ENCODE measurements at regions not wholly inside any gene's neighbourhood (a gene's known extent, or its start where the extent isn't known, plus 50 kb on each side); places are given as distances from the start of the nearest gene placed in this dataset.
A peak's percentile ranks its signal among the peaks of the same experiment; 100 is the strongest.

DNA sequence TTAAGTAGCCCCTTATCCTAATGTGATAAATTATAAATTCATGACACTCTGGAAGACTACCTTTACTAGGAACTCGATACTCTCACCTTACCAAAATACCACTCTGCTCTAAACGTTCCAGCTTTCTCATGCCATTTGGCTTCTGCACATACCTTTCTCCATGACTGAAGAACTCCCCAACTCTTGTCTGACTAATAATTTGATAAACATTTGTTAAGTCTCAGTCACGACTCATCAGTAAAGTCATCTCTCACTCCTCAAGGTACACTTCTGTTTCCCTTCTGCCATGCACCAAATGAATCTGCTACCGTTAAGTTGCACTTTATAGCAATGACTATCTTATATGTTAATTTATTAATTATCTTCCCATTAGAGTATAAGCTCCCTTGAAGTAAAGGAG, 498.3 kb upstream of the NOVA1 start:
- DNase-seq = no peak

DNA sequence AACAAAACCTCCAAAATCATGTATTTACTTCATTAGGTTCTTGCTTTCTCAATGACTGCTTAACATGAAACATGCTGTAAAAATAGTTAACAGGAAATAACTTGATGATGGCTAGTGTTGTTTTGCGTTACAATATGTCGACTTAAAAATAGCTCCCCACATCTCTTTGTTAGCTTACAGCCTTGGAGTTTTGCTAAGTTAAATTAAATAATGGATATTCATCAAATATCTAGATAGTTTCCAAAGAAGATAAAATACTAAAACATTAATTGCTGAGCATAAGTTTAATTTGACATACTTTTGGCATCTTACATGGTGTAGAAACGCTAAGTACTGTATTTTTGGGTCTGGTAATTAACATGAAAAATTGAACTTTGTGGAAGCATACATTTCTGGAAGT, 500.6 kb upstream of the NOVA1 start:
- no peak for DNase-seq

DNA sequence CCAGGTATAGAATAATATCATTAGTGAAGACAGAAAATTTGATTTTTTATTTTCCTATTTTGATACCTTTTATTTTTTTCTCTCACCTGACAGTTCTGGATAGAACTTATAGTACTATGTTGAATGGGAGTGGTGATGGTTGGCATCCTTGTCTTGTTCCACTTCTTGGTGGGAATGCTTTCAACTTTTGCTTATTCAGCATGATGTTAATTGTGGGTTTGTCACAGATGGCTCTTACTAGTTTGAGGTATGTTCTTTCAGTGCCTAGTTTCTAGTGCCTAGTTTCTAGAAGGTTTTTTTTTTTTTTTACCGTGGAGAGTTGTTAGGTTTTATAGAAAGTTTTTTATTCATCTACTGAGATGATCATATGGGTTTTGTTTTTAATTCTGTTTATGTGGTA, 516.3 kb upstream of the NOVA1 start:
- no peak for DNase-seq

DNA sequence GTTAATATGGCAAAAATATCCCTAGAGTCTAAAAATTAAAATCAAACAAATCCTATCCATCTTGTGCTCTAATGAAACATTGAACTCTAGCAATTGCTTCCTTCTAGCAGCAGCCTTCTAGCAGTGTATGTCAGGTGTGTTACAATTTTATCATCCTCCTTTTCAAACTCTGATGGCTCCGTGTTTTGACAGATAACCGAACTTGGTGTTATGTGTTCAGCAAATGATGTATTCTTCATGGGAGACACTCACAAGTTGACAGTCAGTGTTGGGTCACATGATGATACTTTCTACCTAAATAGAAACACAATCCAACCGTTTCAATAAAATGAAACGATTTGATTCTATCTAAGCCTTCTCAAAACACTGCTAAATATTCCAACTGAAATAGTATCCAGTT, 525.3 kb upstream of the NOVA1 start:
- DNase-seq = no peak

DNA sequence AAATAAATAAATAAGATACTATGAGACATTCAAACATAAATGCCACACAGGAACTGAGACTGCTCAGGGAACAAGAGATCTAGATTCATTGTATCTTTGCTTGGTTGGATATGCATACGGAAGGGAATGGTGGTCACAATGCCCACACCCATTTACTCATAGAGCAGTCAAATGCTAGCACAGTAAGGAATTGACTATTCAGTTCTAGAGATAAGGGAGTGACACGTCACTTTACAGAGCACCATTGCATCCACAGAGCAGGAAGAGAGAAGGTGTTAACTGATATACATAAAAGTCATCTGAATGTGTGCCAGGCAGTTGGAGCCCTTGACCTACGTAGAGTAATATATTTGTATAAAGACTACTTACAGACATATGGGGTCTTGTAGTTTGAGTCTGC, 530.0 kb upstream of the NOVA1 start:
- DNase-seq = no peak

DNA sequence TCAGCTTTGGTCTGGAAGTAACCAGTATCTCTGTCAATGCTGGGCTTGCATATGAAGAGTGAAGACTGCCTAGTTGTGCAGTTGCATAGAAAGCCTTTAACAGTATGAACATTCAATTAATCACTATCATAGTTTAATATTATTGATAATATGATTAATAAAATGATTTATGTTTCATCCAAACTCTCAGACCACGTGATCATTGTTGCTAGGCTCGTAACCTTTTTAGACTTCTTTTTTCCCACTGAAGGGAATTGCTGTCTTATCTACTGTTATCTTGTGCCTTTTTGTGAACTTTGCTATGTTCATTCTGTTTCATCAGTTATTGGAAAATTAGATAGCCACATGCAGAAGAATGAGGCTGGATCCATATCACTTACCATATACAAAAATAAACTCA, 536.4 kb upstream of the NOVA1 start:
- DNase-seq = no peak

DNA sequence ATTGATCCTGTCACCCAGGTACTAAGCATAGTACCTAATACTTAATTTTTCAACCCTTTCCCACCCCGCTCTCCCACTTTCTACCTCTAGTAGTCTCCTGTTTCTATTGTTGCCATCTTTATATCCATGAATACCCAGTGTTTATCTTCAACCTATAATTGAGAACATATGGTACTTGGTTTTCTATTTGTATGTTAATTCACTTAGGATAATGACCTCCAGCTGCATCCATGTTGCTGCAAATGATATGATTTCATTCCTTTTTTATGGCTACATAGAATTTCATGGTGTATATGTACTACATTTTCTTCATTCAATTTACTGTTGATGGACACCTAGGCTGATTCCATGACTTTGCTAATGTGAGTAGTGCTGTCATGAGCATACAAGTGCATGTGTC, 547.3 kb upstream of the NOVA1 start:
- DNase-seq = no peak

DNA sequence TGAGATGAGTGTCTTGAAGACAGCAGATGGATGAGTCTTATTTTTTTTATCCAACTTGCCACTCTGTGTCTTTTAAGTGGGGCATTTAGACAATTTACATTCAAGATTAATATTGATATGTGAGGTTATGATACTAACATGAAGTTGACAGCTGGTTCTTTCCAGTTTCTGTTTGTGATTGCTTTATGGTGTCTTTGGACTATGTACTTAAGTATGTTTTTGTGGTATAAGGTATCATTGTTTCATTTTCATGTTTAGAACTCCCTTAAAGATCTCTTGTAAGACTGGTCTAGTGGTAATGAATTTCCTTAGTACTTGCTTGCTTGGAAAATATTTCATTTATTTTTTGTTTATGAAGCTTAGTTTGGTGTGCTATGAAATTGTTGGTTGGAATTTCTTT, 550.3 kb upstream of the NOVA1 start:
- DNase-seq = no peak

DNA sequence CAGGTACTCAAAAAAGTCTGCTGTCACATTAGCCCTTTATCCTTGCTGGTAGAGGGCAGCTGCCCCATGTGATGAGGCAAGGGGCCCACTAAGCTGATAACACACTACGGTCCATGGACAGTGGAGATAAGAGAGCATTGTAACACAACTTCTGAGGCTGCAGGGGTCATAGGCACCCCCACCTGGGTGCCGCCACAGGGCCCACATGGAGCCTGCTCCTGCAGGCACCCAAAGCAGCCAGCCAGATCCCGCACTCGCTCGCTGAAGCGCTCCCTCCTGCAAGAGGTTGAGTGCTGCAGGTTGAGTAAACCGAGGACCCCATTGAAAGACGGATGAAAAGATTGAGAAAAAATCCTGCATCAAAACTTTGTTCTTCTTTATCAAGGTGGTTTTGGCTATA, 566.3 kb upstream of the NOVA1 start:
- no peak for DNase-seq

DNA sequence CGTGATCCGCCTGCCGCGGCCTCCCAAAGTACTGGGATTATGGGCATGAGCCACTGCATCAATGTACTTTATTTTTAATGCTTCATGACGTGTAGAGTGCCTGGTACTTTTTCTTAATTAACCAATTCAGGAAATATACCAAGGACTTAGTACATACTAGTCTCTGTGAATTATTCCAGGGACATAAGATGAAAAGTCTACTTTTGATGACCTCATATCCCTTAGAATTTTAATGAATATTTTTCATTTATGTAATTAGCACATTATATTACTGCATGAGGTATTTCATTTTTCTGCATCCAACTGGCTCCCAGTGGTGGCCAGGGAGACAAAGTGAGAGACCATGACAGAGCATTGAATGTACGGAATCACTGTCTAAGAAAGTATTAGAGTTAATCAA, 577.7 kb upstream of the NOVA1 start:
- DNase-seq = no peak

DNA sequence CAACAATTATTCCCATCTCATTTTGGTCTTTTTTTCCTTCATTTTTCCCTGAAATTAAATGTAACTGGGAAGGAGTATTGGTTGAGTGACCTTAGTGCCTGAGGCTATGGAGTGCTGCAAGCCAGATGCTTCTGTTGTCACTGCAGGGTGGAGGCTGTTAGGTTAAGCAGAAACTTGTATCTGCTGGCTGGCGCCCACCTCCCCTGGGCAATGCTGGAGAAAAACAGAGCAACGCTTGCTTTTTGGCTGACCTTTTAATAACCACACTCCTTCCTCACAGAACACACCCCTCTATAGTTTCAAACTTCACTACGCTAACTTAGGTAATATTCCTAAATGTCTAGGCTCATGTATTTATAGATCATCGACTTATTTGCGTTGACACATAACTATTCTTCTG, 583.5 kb upstream of the NOVA1 start:
- no peak for DNase-seq

DNA sequence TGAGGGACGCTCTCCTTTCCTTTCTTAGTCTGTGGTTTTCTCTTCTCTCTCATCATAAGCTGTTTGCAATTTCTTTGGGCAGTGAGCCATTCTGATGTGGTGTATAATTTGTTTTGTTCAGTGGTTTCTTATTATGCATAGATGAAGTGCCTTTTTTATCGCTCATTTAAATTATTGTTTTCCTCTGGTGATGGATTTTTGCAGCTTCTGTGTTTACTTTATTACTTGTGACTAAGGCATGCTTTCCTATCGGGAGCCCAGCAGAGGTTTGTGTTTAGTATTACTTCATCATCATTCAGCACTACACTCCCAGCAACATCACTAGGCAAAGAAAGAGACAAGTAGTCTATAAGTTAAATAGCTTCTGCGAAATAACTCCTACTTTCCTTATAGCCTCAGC, 586.6 kb upstream of the NOVA1 start:
- peak; percentile 39 for DNase-seq

DNA sequence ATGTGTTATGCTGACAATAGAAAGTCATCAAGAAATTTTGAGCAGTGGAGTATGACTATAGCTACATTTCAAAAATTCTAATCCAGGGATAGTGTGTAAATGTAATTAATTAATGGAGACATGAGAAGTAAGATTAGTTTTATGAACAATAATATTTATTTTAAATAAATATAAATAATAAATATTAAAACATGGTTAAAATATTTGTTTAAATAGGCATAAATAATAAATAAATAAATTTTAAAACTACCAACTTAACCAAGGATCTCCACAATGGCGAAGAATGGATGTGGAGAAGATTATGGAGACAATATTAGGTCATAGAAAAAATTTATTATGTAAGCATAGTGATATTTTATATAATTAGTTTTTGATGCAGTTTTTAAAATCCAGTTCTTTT, 588.2 kb upstream of the NOVA1 start:
- no peak for DNase-seq

DNA sequence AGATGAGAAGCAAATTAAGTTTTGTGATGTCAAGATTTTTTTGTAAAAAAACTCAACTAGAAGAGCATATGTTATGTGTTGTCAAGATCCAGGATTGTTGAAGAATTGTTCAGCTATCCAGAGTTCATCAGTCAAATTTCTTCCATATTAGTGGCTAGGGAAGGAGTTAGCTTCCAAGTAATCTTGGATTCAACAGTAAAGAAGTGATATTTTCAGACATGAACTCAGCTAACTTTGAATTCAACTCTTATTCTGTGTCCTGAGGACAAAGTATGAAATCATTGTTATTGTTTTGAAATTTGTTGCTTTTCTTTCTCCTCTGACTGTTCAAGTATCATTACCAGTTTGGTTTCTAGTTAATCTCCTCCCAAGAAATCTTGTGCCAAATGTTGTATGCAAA, 589.3 kb upstream of the NOVA1 start:
- DNase-seq = no peak

DNA sequence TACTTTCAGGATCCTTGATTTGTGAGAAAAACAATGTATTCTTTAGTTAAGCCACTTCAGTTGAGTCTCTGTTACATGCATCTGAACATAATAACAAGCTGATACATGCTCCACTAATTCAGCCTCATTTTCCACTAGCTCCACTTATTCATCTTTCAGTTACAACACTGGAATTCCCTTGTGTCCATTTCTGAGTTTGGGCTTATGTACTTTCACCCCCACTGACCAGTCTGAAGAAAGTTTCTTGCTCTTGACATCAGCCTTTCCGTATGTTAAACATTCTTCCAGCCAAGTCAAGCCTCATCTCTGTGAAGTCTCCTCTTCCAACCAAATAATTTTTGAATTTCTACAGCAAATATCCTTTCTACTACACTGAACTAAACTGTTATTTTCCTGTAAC, 592.5 kb upstream of the NOVA1 start:
- DNase-seq = peak; percentile 6

DNA sequence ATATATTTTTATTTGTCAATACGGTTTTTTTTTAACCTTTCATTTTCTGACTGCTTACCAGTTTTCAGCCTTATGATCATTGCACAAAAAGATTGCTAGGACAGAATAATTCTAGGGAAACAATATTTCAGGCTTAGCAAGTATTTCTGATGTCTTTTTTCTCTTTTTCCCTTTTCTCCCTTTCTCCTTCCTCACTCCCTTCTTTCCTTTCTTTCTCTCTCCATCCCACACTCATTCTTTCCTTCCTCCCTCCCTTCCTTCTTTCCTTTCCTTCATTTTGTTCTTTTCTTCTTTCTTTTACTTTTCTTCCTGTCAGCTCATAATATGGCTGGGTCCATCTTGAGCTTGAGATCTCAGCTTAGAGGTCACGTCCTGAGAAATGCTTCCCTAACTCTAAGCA, 601.4 kb upstream of the NOVA1 start:
- DNase-seq = no peak

DNA sequence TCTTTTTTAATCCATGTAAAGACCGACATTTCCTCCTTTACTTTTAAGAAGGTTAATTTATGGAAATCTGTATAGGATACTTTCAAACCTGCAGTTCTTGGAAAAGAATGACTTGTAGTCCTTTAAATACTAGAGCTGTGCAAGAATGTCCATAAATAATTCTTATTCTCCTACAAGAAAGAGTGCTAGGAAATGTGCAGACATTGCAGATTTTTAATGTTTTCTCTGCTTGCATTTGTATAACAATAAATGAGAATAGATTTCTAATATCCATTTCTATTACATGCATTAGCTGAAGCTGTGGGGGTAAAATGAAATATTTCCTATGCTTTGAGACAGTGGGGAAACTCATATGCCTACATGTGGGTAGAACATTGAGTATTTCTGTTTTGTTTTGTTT, 607.2 kb upstream of the NOVA1 start:
- no peak for DNase-seq

DNA sequence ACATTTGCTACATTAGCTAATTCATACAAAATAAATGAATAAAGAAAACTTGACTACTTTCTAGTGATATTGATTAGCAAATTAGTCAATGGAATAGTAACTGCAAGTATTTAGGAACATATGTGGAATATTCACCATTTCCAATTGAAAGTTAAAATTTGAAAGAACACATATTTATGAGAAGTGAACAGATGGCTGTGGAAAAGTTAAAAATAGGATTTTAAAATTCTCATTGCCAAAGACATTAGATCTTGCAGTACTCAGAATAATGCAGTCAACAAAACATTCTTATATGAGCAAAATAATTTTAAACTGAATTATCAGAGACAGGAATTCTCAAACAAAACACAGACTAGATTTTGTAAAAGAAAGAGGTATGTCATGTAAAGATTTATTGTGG, 613.9 kb upstream of the NOVA1 start:
- DNase-seq = no peak

DNA sequence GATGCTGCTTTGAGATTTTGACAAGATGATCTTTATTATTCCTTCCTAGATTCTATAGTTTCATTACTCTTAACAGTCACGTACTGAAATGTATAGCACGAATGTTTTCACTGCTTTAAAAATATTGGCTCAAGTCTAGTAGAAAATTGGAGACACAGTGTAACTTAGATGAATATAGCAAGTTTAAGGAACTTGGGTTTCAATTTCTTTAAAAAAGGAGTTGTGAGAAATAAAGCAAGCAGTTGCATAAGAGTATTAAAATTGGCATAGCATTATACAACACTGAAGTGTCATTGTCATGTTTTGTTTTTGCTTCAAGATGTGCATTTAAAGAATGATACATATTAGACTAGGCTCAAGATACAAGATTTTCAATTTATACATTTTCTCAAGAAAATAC, 624.8 kb upstream of the NOVA1 start:
- no peak for DNase-seq

DNA sequence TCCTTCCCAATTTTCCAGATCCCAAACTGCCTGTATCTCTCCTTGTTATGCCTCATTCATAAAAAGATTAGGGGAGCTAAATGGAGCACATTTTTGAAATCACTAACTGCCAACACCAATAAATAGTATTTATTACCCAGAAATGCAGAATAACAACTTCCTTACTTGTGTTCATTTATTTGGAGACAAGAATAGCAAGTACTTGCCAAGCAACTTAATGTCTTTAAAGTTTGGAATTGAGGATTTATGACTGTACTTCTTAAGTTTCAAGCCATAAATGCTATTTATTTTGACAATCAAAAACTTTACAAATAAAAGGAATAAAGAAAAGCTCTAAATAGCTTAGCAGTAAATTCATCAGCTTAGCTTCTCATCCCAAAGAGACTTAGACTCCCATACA, 626.1 kb upstream of the NOVA1 start:
- no peak for DNase-seq

DNA sequence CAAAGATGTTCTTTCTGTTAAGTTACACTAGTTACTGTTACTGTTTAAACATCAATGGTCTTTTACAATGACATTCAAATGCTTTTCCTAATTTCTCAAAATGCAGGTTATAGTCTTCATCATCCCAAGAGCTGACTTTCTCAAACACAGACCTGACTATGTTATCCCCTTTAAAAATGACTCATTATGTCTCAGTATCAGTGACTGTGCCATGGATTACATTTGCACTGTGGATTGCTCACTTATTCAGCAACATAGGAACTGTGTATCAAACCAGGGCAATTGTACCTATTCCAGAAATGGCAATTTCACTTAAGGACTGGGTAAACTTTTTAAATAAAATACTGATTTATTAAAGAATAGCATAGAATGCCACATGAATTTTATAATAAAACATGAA, 630.2 kb upstream of the NOVA1 start:
- DNase-seq = no peak

DNA sequence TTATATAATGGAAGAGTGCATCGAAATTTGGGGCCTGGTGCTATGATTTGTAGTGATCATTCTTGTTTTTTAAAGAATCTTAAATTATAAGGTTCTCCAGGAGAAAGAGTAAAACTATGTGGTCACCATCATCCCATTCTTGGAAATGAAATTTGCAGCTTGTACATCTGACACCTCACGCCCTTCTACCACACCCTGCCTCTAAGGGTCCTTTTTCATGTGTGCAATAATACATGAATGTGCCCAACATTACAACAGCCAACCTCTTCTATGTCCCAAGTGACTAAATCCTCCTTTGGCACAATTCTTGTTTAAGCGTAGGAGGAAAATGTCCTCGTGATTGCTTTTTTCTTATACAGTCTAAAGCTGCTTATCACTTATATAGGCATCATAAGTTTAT, 636.5 kb upstream of the NOVA1 start:
- no peak for DNase-seq

DNA sequence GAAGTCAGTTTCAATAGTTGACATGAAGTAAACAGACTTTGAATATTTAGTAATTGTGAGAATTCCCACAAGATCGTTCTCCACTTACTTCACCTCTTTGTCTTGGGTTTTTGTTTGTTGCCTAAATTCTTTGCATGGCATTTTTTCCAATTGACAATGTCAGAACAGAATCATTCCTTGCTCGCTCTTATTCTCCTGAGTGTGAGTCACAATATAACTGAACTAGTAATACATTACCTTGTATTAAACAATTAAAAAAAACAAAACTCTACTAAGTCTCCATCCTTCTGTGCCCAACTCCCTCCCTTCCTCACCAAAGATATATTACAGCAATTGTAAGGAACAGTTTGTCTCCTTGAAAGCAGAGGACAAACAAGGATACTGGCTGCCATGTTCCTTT, 638.8 kb upstream of the NOVA1 start:
- no peak for DNase-seq

DNA sequence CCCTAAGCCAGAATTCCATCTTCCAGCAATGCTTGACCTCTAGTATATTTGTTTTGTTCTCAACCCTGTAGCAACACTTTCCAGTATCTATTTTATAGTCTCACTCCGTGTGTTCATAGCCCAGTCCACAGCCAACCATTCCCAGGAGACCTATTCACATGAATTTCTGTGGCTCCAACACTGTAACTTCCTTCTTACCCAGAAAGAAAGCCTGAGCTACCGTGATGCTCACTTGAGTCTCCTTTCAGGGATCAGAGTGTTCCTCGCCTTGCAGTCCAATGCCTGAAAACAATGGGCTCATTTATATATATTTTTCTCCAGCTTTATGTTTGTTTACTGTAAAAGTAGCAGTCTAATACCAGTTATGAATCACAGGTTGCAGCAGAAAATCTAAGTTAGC, 645.0 kb upstream of the NOVA1 start:
- DNase-seq = peak; percentile 0

DNA sequence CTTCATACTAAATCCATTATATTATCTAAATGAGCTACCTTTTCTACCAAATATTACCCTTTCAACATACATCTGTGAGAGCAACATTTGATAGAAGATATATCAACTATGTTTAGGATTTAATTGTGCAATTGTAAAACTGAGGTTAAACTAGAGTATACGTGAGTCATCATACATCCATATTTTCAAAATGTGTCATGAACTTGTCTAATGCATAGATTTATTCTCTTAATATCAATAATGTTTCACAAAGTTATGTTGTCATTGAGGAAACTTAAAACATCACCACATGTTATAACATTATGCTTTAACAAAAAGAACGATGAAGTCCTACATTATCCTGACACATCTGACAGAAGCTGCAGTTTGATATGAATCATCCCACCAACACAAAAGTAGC, 645.5 kb upstream of the NOVA1 start:
- peak; percentile 45 for DNase-seq

DNA sequence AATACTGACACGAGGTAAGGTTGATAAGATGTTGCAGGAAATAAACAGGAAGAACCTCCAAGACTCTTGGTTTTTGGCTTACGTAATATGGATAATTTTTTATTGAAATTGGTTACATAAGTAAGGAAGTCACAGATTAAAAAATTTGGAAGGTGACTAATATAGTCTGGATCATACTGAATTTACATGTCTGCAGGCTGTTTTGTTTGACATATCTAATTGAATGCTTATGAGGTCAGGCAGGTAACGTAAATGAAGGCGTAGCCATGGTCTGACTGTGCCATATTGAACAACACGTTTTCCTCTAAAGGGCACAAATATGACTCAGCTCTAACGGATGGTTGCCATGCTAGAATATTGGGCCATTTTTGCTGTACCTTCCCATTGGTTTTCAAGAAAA, 648.1 kb upstream of the NOVA1 start:
- DNase-seq = no peak

All from fibroblast of skin of abdomen (primary cell).